Hematopoietic multipotent progenitor cell treated with erythropoietin and hydrocortisone succinate and interleukin-3 and kit ligand, for 15 days (in vitro differentiated cells): ENCODE measurements at regions not wholly inside any gene's neighbourhood (a gene's known extent, or its start where the extent isn't known, plus 50 kb on each side); places are given as distances from the start of the nearest gene placed in this dataset.
"Not testable (repeated sequence)": the region's sequence is repeated elsewhere in the genome, so short reads cannot be mapped to it uniquely, and the experiment has no call there.

ENCODE experiments used
- DNase-seq: peaks from one replicate; pipeline ENCODE4 v3.0.0-alpha.2; 2015; ENCODE audit warnings: low spot score

GRCh38 chr15:98326804-98327203, 321.5 kb upstream of the IGF1R start:
- DNase-seq = no peak

- no peak for DNase-seq
These were observed 318.1 kb upstream of the IGF1R start for GRCh38 chr15:98330258-98330657.

GRCh38 chr15:98330692-98331435, 317.5 kb upstream of the IGF1R start:
- no peak for DNase-seq

GRCh38 chr15:98331676-98332075, 316.7 kb upstream of the IGF1R start:
- no peak for DNase-seq

- DNase-seq = no peak
These were observed 315.1 kb upstream of the IGF1R start for GRCh38 chr15:98333251-98333650.

GRCh38 chr15:98342911-98343310, 305.4 kb upstream of the IGF1R start:
- no peak for DNase-seq

GRCh38 chr15:98344591-98344990, 303.7 kb upstream of the IGF1R start:
- DNase-seq = no peak

GRCh38 chr15:98347001-98347400, 301.3 kb upstream of the IGF1R start:
- no peak for DNase-seq

GRCh38 chr15:98347866-98348265, 300.5 kb upstream of the IGF1R start:
- DNase-seq = no peak

- DNase-seq = no peak
These were observed 298.1 kb upstream of the IGF1R start for GRCh38 chr15:98350276-98350675.

- not testable (repeated sequence) for DNase-seq
These were observed 290.1 kb upstream of the IGF1R start for GRCh38 chr15:98358274-98358673.

GRCh38 chr15:98358971-98359370, 289.4 kb upstream of the IGF1R start:
- DNase-seq = no peak

GRCh38 chr15:98363416-98363815, 284.9 kb upstream of the IGF1R start:
- DNase-seq = no peak

- no peak for DNase-seq
These were observed 284.4 kb upstream of the IGF1R start for GRCh38 chr15:98363955-98364354.

- DNase-seq = no peak
These were observed 279.1 kb upstream of the IGF1R start for GRCh38 chr15:98369081-98369716.

- no peak for DNase-seq
These were observed 272.6 kb upstream of the IGF1R start for GRCh38 chr15:98375513-98376340.

GRCh38 chr15:98380721-98381120, 267.6 kb upstream of the IGF1R start:
- DNase-seq = no peak

GRCh38 chr15:98381446-98381845, 266.9 kb upstream of the IGF1R start:
- DNase-seq = no peak

GRCh38 chr15:98382139-98382538, 266.2 kb upstream of the IGF1R start:
- DNase-seq = no peak

- no peak for DNase-seq
These were observed 264.8 kb upstream of the IGF1R start for GRCh38 chr15:98383571-98383970.

- no peak for DNase-seq
These were observed 263.9 kb upstream of the IGF1R start for GRCh38 chr15:98384328-98385029.

- DNase-seq = no peak
These were observed 262.5 kb upstream of the IGF1R start for GRCh38 chr15:98385752-98386381.
